Neuronal stem cell (in vitro differentiated cells): ENCODE measurements at regions not wholly inside any gene's neighbourhood (a gene's known extent, or its start where the extent isn't known, plus 50 kb on each side); places are given as distances from the start of the nearest gene placed in this dataset.
A peak's percentile ranks its signal among the peaks of the same experiment; 100 is the strongest.

Experiments
- DNase-seq: peaks from one replicate; pipeline ENCODE4 v3.0.0-alpha.2; 2013; ENCODE audit warnings: low spot score
- H2AFZ ChIP-seq: one replicate; pipeline ENCODE4 v1.6.1; 2013; ENCODE audit warnings: mild to moderate bottlenecking, low read length, inconsistent platforms
- H2AK5ac ChIP-seq: 2 replicates; pipeline ENCODE4 v1.6.1; 2013; ENCODE audit warnings: low read depth, mild to moderate bottlenecking, inconsistent platforms, low read length, moderate library complexity, mixed read lengths
- H2BK120ac ChIP-seq: 2 replicates; pipeline ENCODE4 v1.6.1; 2013; ENCODE audit warnings: low read depth, mild to moderate bottlenecking, inconsistent platforms, low read length, moderate library complexity, mixed read lengths
- H2BK12ac ChIP-seq: one replicate; pipeline ENCODE4 v1.6.1; 2013; ENCODE audit warnings: low read length, inconsistent platforms
- H2BK15ac ChIP-seq: 2 replicates; pipeline ENCODE4 v1.6.1; 2013; ENCODE audit warnings: mild to moderate bottlenecking, low read length, inconsistent platforms, mixed read lengths
- H2BK5ac ChIP-seq: one replicate; pipeline ENCODE4 v1.6.1; 2013; ENCODE audit warnings: inconsistent platforms, mild to moderate bottlenecking, low read length, moderate library complexity
- H3K14ac ChIP-seq: one replicate; pipeline ENCODE4 v1.6.1; 2013; ENCODE audit warnings: low read length, inconsistent platforms
- H3K18ac ChIP-seq: 2 replicates; pipeline ENCODE4 v1.6.1; 2013; ENCODE audit warnings: low read length, inconsistent platforms
- H3K23ac ChIP-seq: 2 replicates; pipeline ENCODE4 v1.6.1; 2013; ENCODE audit warnings: low read depth, mild to moderate bottlenecking, mixed read lengths, low read length, inconsistent platforms; ENCODE audit not compliant: poor library complexity
- H3K27ac ChIP-seq: replicated peaks from 3 replicates; pipeline ENCODE4 v1.5.1; 2013; ENCODE audit warnings: low read length, inconsistent platforms
- H3K27me3 ChIP-seq, 3 experiments: 2 replicates each; pipeline ENCODE4 v1.6.1; 2013; ENCODE audit warnings: low read length in 3 of 3, mild to moderate bottlenecking in 2 of 3, inconsistent platforms in 1 of 3, low read depth in 1 of 3, mixed read lengths in 1 of 3, moderate library complexity in 1 of 3; ENCODE audit not compliant: control insufficient read depth in 3 of 3, insufficient read depth in 3 of 3
- H3K36me3 ChIP-seq, 2 donors: replicated peaks in 1 of 2; 2 replicates each; pipeline ENCODE4 v1.6.1; 2013; ENCODE audit warnings: low read length in 2 of 2; ENCODE audit not compliant: control insufficient read depth in 2 of 2, insufficient read depth in 2 of 2
- H3K4ac ChIP-seq: 2 replicates; pipeline ENCODE4 v1.6.1; 2013; ENCODE audit warnings: inconsistent platforms, mild to moderate bottlenecking, low read length, moderate library complexity
- H3K4me1 ChIP-seq, 2 donors: 1 replicate in 1 of 2; 2 replicates in 1 of 2; pipeline ENCODE4 v1.6.1; 2013; ENCODE audit warnings: low read length in 2 of 2, low read depth in 1 of 2; ENCODE audit not compliant: control insufficient read depth in 2 of 2, insufficient read depth in 1 of 2
- H3K4me2 ChIP-seq: one replicate; pipeline ENCODE4 v1.6.1; 2013; ENCODE audit warnings: mild to moderate bottlenecking, low read length, inconsistent platforms; ENCODE audit not compliant: insufficient read depth, poor library complexity, severe bottlenecking
- H3K4me3 ChIP-seq, 2 donors: 2 replicates each; pipeline ENCODE4 v1.5.1; 2013; ENCODE audit warnings: low read length in 2 of 2, mild to moderate bottlenecking in 2 of 2, inconsistent platforms in 1 of 2, moderate library complexity in 1 of 2
- H3K79me1 ChIP-seq: one replicate; pipeline ENCODE4 v1.6.1; 2013; ENCODE audit warnings: low read depth, mild to moderate bottlenecking, inconsistent platforms, low read length, moderate library complexity
- H3K9ac ChIP-seq: one replicate; pipeline ENCODE4 v1.6.1; 2013; ENCODE audit warnings: mild to moderate bottlenecking, low read depth, low read length, inconsistent platforms; ENCODE audit not compliant: poor library complexity
- H3K9me3 ChIP-seq, 2 donors: replicated peaks in 1 of 2; 2 replicates each; pipeline versions ENCODE3 to v1.6.1; 2013; ENCODE audit warnings: low read length in 2 of 2, mild to moderate bottlenecking in 2 of 2, inconsistent platforms in 1 of 2, low read depth in 1 of 2, mixed read lengths in 1 of 2, moderate library complexity in 1 of 2; ENCODE audit not compliant: control insufficient read depth in 2 of 2, insufficient read depth in 1 of 2
- H4K8ac ChIP-seq: one replicate; pipeline ENCODE4 v1.6.1; 2013; ENCODE audit warnings: low read depth, mild to moderate bottlenecking, inconsistent platforms, low read length, moderate library complexity
- H4K91ac ChIP-seq: one replicate; pipeline ENCODE4 v1.6.1; 2013; ENCODE audit warnings: low read length, low read depth, mild to moderate bottlenecking, inconsistent platforms; ENCODE audit not compliant: poor library complexity
- WGBS, 2 donors: extraction: QIAGEN DNeasy Blood & Tissue Kit; methylation state at CpG; one replicate each; pipeline ENCODE4 v1.1.7; 2013; ENCODE audit warnings: missing lambda C conversion rate in 2 of 2, mixed read lengths in 1 of 2; ENCODE audit not compliant: insufficient read length in 2 of 2, insufficient replicate concordance in 1 of 2; ENCODE audit errors: extremely low coverage in 2 of 2; 5-methylcytosine and 5-hydroxymethylcytosine counted together

- Histone ChIP-seq H3K23ac (no peak overlapping the region), H3K14ac (no peak overlapping the region), H3K9me3 (no peaks in the 10 kb centered on the region), H3K9ac (no peak overlapping the region), H3K4me3 (no peak overlapping the region), H2AK5ac (no peak overlapping the region), H3K4ac (no peak overlapping the region), H4K8ac (no peak overlapping the region), H2BK120ac (no peak overlapping the region), H3K36me3 (no peaks in the 10 kb centered on the region), H2BK12ac (no peak overlapping the region), H3K4me1 (peaks cover 0 to 3% of the 10 kb centered on the region in 2 donors), H2BK15ac (no peak overlapping the region), H3K4me2 (no peak overlapping the region), H2BK5ac (no peak overlapping the region), H3K18ac (peak overlapping the region; percentile 40), H3K27me3 (no peaks in the 10 kb centered on the region), H2AFZ (peak overlapping the region; percentile 53), H4K91ac (no peak overlapping the region), H3K79me1 (no peaks in the 10 kb centered on the region), H3K27ac (no peak overlapping the region)
- no peak for DNase-seq
- no CpG with 5 or more reads among the region's 4 CpGs for WGBS, 2 donors
These were observed 1072.5 kb upstream of the ATXN7L3B start for GRCh38 chr12:73465106-73465505.

GRCh38 chr12:73486256-73486655, 1051.4 kb upstream of the ATXN7L3B start:
- no peak overlapping the region for H3K4ac ChIP-seq
- H3K27ac ChIP-seq = no peak overlapping the region

GRCh38 chr12:73506611-73507010, 1031.0 kb upstream of the ATXN7L3B start:
- no peak overlapping the region for H2BK120ac ChIP-seq

More at GRCh38 chr12:73486256-73486655, 1051.4 kb upstream of the ATXN7L3B start:
- Histone ChIP-seq H2AFZ (no peak overlapping the region), H2BK12ac (no peak overlapping the region), H3K4me2 (no peak overlapping the region), H2BK120ac (no peak overlapping the region), H4K91ac (no peak overlapping the region), H2AK5ac (no peak overlapping the region), H3K9me3 (no peaks in the 10 kb centered on the region), H3K4me3 (no peak overlapping the region), H3K79me1 (no peaks in the 10 kb centered on the region), H3K4me1 (no peaks in the 10 kb centered on the region), H3K14ac (no peak overlapping the region), H2BK5ac (no peak overlapping the region), H4K8ac (no peak overlapping the region), H3K9ac (no peak overlapping the region), H3K23ac (no peak overlapping the region), H2BK15ac (no peak overlapping the region), H3K36me3 (no peaks in the 10 kb centered on the region), H3K27me3 (no peaks in the 10 kb centered on the region), H3K18ac (no peak overlapping the region)
- no peak for DNase-seq

GRCh38 chr12:73514672-73515071, 1023.0 kb upstream of the ATXN7L3B start:
- Histone ChIP-seq H3K79me1 (no peaks in the 10 kb centered on the region), H3K4me3 (no peak overlapping the region), H3K27ac (no peak overlapping the region), H3K9ac (no peak overlapping the region), H3K27me3 (no peaks in the 10 kb centered on the region), H3K4ac (no peak overlapping the region), H2BK120ac (no peak overlapping the region), H3K4me2 (no peak overlapping the region), H3K23ac (no peak overlapping the region), H2BK5ac (no peak overlapping the region), H3K9me3 (peaks cover 0 to 2% of the 10 kb centered on the region in 2 donors), H3K18ac (no peak overlapping the region), H4K8ac (no peak overlapping the region), H2BK15ac (no peak overlapping the region), H3K36me3 (no peaks in the 10 kb centered on the region), H3K4me1 (no peaks in the 10 kb centered on the region), H3K14ac (no peak overlapping the region), H4K91ac (no peak overlapping the region), H2AK5ac (no peak overlapping the region), H2AFZ (peak overlapping the region; percentile 40), H2BK12ac (no peak overlapping the region)
- no CpG with 5 or more reads among the region's 3 CpGs for WGBS, 2 donors
- no peak for DNase-seq

More at GRCh38 chr12:73506611-73507010, 1031.0 kb upstream of the ATXN7L3B start:
- H3K27ac ChIP-seq = no peak overlapping the region
- no peak overlapping the region for H3K9ac ChIP-seq
- no peak overlapping the region for H3K4me2 ChIP-seq
- no CpG with 5 or more reads among the region's 1 CpG for WGBS, 2 donors
- no peak overlapping the region for H3K4ac ChIP-seq
- H3K27me3 ChIP-seq = no peaks in the 10 kb centered on the region
- H4K91ac ChIP-seq = no peak overlapping the region
- H2BK12ac ChIP-seq = no peak overlapping the region
- no peak overlapping the region for H2AFZ ChIP-seq
- no peaks in the 10 kb centered on the region for H3K9me3 ChIP-seq
- no peak overlapping the region for H2BK5ac ChIP-seq
- H3K79me1 ChIP-seq = no peaks in the 10 kb centered on the region
- DNase-seq = no peak
- H3K14ac ChIP-seq = no peak overlapping the region
- H3K4me3 ChIP-seq = no peak overlapping the region
- H3K18ac ChIP-seq = no peak overlapping the region
- no peaks in the 10 kb centered on the region for H3K4me1 ChIP-seq
- no peak overlapping the region for H2BK15ac ChIP-seq
- H4K8ac ChIP-seq = no peak overlapping the region
- H3K23ac ChIP-seq = no peak overlapping the region
- no peak overlapping the region for H2AK5ac ChIP-seq
- no peaks in the 10 kb centered on the region for H3K36me3 ChIP-seq
